Calu3 (cell line): ENCODE measurements at regions not wholly inside any gene's neighbourhood (a gene's known extent, or its start where the extent isn't known, plus 50 kb on each side); places are given as distances from the start of the nearest gene placed in this dataset.

Experiments
- BruUV-seq: library from RNA; stranded (reverse); fragments of 400-500 nt; replicated peaks from 2 replicates; lab custom pipeline; 2021; lab: Mats Ljungman, UMichigan
- CTCF ChIA-PET: fragments of 300-600 bp; sonication (Branson Sonifier 250); formaldehyde crosslinking; loops from one replicate; lab custom pipeline; 2022; ENCODE audit warnings: antibody characterized with exemption; lab: Charles Lee
- DNase-seq: peaks from one replicate; pipeline ENCODE4 v3.0.0; 2022
- H3K27ac Mint-ChIP-seq: one replicate; pipeline ENCODE4 v1.8.0; 2022; ENCODE audit warnings: mixed read lengths; ENCODE audit not compliant: unreplicated experiment
- H3K27me3 Mint-ChIP-seq: one replicate; pipeline ENCODE4 v1.8.0; 2022; ENCODE audit warnings: mixed read lengths; ENCODE audit not compliant: unreplicated experiment
- H3K36me3 Mint-ChIP-seq: one replicate; pipeline ENCODE4 v1.8.0; 2022; ENCODE audit warnings: mild to moderate bottlenecking, moderate library complexity, mixed read lengths; ENCODE audit not compliant: insufficient read depth, unreplicated experiment
- H3K4me1 Mint-ChIP-seq: one replicate; pipeline ENCODE4 v1.8.0; 2022; ENCODE audit warnings: mild to moderate bottlenecking, low read depth, mixed read lengths; ENCODE audit not compliant: unreplicated experiment
- H3K4me3 Mint-ChIP-seq: one replicate; pipeline ENCODE4 v1.8.0; 2022; ENCODE audit warnings: mild to moderate bottlenecking, low read depth, moderate library complexity, mixed read lengths; ENCODE audit not compliant: unreplicated experiment
- H3K9me3 Mint-ChIP-seq: one replicate; pipeline ENCODE4 v1.8.0; 2022; ENCODE audit warnings: low read depth, mixed read lengths; ENCODE audit not compliant: unreplicated experiment
- intact Hi-C: fragments of 100-400 bp; cut with micrococcal nuclease; formaldehyde crosslinking; loops from one replicate; pipeline ENCODE4 v1.10.0; 2022; ENCODE audit not compliant: unreplicated experiment
- TF ChIP-seq, protein P1 (sequence below): fragments of 200-600 bp; IDR thresholded peaks from one replicate; pipeline ENCODE4 v1.8.0; 2022; ENCODE audit warnings: antibody characterized with exemption; ENCODE audit not compliant: unreplicated experiment

DNA sequence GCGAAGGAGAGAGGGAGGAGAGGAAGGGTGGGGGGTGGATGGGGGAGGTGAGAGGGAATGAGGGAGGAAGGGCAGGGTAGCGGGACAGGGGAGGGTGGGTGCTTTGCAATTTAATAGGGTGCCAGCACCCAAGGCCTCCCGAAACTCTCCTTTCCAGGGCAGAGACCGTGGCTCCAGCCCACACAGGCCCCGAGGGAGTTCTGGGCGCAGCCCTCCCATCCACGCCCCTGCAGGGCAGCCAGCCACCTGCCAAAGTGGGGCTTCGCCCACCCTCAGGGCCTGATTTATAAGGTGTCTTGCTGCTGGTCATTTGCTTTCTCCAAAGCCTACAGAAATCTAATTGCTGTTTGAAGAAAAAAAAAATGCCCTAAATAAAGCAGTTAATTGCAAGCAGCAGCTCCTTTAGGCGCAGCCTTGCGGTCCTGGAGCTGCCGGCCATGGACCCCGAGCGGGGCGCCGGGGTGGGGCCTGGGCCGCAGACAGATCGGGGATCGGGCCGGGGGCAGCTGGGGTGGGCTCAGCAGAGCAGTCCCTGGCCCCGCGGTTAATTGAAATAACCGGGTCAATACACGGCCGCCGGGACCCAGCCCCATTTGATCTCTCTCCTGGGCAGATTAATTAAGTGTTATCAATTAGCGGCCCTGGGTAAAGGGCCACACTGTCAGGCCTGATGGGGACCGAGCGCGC lies 106.0 kb upstream of the NKX1-1 start:
- no peak overlapping the region for H3K4me3 Mint-ChIP-seq
- peaks cover 36% of the 10 kb centered on the region for H3K27me3 Mint-ChIP-seq
- H3K9me3 Mint-ChIP-seq = no peaks in the 10 kb centered on the region
- DNase-seq = no peak
- CTCF ChIA-PET = no interaction called here
- no TSS peak for BruUV-seq
- no peaks in the 10 kb centered on the region for H3K36me3 Mint-ChIP-seq
- TF ChIP-seq, protein P1, sequence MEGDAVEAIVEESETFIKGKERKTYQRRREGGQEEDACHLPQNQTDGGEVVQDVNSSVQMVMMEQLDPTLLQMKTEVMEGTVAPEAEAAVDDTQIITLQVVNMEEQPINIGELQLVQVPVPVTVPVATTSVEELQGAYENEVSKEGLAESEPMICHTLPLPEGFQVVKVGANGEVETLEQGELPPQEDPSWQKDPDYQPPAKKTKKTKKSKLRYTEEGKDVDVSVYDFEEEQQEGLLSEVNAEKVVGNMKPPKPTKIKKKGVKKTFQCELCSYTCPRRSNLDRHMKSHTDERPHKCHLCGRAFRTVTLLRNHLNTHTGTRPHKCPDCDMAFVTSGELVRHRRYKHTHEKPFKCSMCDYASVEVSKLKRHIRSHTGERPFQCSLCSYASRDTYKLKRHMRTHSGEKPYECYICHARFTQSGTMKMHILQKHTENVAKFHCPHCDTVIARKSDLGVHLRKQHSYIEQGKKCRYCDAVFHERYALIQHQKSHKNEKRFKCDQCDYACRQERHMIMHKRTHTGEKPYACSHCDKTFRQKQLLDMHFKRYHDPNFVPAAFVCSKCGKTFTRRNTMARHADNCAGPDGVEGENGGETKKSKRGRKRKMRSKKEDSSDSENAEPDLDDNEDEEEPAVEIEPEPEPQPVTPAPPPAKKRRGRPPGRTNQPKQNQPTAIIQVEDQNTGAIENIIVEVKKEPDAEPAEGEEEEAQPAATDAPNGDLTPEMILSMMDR = no peak
- no peaks in the 10 kb centered on the region for H3K4me1 Mint-ChIP-seq
- H3K27ac Mint-ChIP-seq = no peak overlapping the region
- intact Hi-C loops = no loop called here

GRCh38 chr4:1511441-1512041 lies 105.3 kb upstream of the NKX1-1 start:
- DNase-seq = no peak
- no peaks in the 10 kb centered on the region for H3K9me3 Mint-ChIP-seq
- H3K4me3 Mint-ChIP-seq = no peak overlapping the region
- intact Hi-C loops = no loop called here
- TF ChIP-seq, protein P1 = no peak
- CTCF ChIA-PET = no interaction called here
- H3K27ac Mint-ChIP-seq = no peak overlapping the region
- H3K4me1 Mint-ChIP-seq = no peaks in the 10 kb centered on the region
- no peaks in the 10 kb centered on the region for H3K36me3 Mint-ChIP-seq
- H3K27me3 Mint-ChIP-seq = peaks cover 42% of the 10 kb centered on the region
- BruUV-seq = no TSS peak

GRCh38 chr4:1510931-1511330 lies 104.7 kb upstream of the NKX1-1 start:
- Mint-ChIP-seq H3K27ac (no peak overlapping the region), H3K4me3 (no peak overlapping the region), H3K9me3 (no peaks in the 10 kb centered on the region), H3K27me3 (peaks cover 49% of the 10 kb centered on the region), H3K4me1 (no peaks in the 10 kb centered on the region), H3K36me3 (no peaks in the 10 kb centered on the region)
- CTCF ChIA-PET = no interaction called here
- DNase-seq = no peak
- intact Hi-C loops = no loop called here
- TF ChIP-seq, protein P1 = no peak
- no TSS peak for BruUV-seq

GRCh38 chr4:1509366-1509765 lies 103.1 kb upstream of the NKX1-1 start:
- no peaks in the 10 kb centered on the region for H3K36me3 Mint-ChIP-seq
- H3K27ac Mint-ChIP-seq = no peak overlapping the region
- no peak for DNase-seq
- CTCF ChIA-PET = no interaction called here
- TF ChIP-seq, protein P1 = no peak
- no TSS peak for BruUV-seq
- H3K4me1 Mint-ChIP-seq = no peaks in the 10 kb centered on the region
- peaks cover 59% of the 10 kb centered on the region for H3K27me3 Mint-ChIP-seq
- H3K9me3 Mint-ChIP-seq = no peaks in the 10 kb centered on the region
- intact Hi-C loops = no loop called here
- H3K4me3 Mint-ChIP-seq = no peak overlapping the region
